OCI-LY7 (cell line): ENCODE measurements at regions not wholly inside any gene's neighbourhood (a gene's known extent, or its start where the extent isn't known, plus 50 kb on each side); places are given as distances from the start of the nearest gene placed in this dataset.

Experiments
- BruUV-seq: library from RNA; stranded (reverse); fragments of 400-500 nt; replicated peaks from 2 replicates; lab custom pipeline; 2021; lab: Mats Ljungman, UMichigan
- CTCF ChIA-PET: fragments of 300-600 bp; sonication (Branson Sonifier 250); formaldehyde crosslinking; loops from one replicate; lab custom pipeline; 2022; ENCODE audit warnings: antibody characterized with exemption; ENCODE audit not compliant: unreplicated experiment; lab: Charles Lee
- POLR2A ChIA-PET: fragments of 300-600 bp; sonication (Branson Sonifier 250); formaldehyde crosslinking; loops from one replicate; lab custom pipeline; 2022; ENCODE audit warnings: antibody characterized with exemption; lab: Charles Lee
- DNase-seq: peaks from one replicate; pipeline ENCODE4 v3.0.0-alpha.2; 2015; ENCODE audit warnings: low spot score
- H2AFZ ChIP-seq: fragments of 200-600 bp; sonication (generic), shearing (Covaris generic); 2 replicates; pipeline ENCODE4 v1.6.1; 2014; ENCODE audit warnings: mild to moderate bottlenecking, antibody characterized with exemption, low read length, moderate library complexity
- H3K27ac ChIP-seq: fragments of 200-600 bp; sonication (generic); 2 replicates; pipeline ENCODE4 v1.5.1; 2014; ENCODE audit warnings: mixed run types, low read depth, mild to moderate bottlenecking, moderate library complexity, low read length, inconsistent platforms; ENCODE audit not compliant: poor library complexity, severe bottlenecking
- H3K36me3 ChIP-seq: fragments of 200-600 bp; sonication (generic); 2 replicates; pipeline ENCODE4 v1.6.1; 2014; ENCODE audit warnings: mild to moderate bottlenecking, antibody characterized with exemption, low read length, moderate library complexity, mixed read lengths; ENCODE audit not compliant: insufficient read depth
- H3K4me1 ChIP-seq: fragments of 200-600 bp; sonication (generic); 2 replicates; pipeline ENCODE4 v1.5.1; 2014; ENCODE audit warnings: mild to moderate bottlenecking, low read length; ENCODE audit not compliant: insufficient read depth, poor library complexity, severe bottlenecking
- H3K4me2 ChIP-seq: fragments of 200-600 bp; sonication (generic); 2 replicates; pipeline ENCODE4 v1.6.1; 2014; ENCODE audit warnings: mild to moderate bottlenecking, low read length
- H3K4me3 ChIP-seq: fragments of 200-600 bp; sonication (generic); 2 replicates; pipeline ENCODE4 v1.5.1; 2014; ENCODE audit warnings: mild to moderate bottlenecking, low read depth, low read length; ENCODE audit not compliant: poor library complexity, severe bottlenecking
- H3K79me2 ChIP-seq: fragments of 200-600 bp; sonication (generic); 2 replicates; pipeline ENCODE4 v1.6.1; 2016; ENCODE audit warnings: low read depth, mild to moderate bottlenecking, low read length, moderate library complexity, mixed read lengths; ENCODE audit not compliant: insufficient read depth
- H3K9me2 ChIP-seq: fragments of 200-600 bp; sonication (generic); 2 replicates; pipeline ENCODE4 v1.6.1; 2016; ENCODE audit warnings: mild to moderate bottlenecking, low read length, mixed read lengths; ENCODE audit not compliant: insufficient read depth
- H3K9me3 ChIP-seq: fragments of 200-600 bp; sonication (generic); 2 replicates; pipeline ENCODE4 v1.6.1; 2014; ENCODE audit warnings: mild to moderate bottlenecking, mixed run types, low read length, mixed read lengths
- H4K20me1 ChIP-seq: fragments of 200-600 bp; sonication (generic); 2 replicates; pipeline ENCODE4 v1.6.1; 2014; ENCODE audit warnings: mild to moderate bottlenecking, antibody characterized with exemption, low read length, moderate library complexity, mixed read lengths; ENCODE audit not compliant: insufficient read depth
- EZH2phosphoT487 ChIP-seq: fragments of 200-600 bp; sonication (generic); IDR thresholded peaks from 2 replicates; pipeline ENCODE4 v1.6.1; 2018; ENCODE audit warnings: low read depth, borderline replicate concordance, mild to moderate bottlenecking, mixed run types, antibody characterized with exemption, low read length, moderate library complexity, mixed read lengths
- intact Hi-C: fragments of 100-400 bp; cut with micrococcal nuclease; formaldehyde crosslinking; loops from one replicate; pipeline ENCODE4 v1.10.0; 2022; ENCODE audit not compliant: unreplicated experiment
- TF ChIP-seq, protein P1 (sequence below): fragments of 200-600 bp; sonication (generic); conservative IDR thresholded peaks from 2 replicates; pipeline ENCODE4 v1.5.1; 2014; ENCODE audit warnings: mild to moderate bottlenecking, antibody characterized with exemption, low read length, moderate library complexity, mixed read lengths

DNA sequence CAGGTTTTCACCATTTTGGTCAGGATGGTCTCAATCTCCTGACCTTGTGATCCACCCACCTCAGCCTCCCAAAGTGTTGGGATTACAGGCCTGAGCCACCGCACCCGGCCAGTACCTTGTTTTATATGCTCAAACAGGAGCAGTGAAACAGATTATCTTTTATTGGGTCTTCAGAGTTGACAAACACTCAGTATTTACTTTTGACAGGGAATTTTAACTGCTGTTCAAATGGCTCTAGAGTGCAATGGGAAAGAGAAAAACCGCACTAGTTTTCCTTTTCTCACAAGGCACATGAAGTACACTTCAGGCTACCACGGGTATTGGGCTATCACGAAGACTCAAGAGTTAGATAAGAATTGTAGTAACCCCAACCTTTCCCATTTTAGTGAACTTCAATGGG, 471.9 kb upstream of the DAB2 start:
- TF ChIP-seq, protein P1, sequence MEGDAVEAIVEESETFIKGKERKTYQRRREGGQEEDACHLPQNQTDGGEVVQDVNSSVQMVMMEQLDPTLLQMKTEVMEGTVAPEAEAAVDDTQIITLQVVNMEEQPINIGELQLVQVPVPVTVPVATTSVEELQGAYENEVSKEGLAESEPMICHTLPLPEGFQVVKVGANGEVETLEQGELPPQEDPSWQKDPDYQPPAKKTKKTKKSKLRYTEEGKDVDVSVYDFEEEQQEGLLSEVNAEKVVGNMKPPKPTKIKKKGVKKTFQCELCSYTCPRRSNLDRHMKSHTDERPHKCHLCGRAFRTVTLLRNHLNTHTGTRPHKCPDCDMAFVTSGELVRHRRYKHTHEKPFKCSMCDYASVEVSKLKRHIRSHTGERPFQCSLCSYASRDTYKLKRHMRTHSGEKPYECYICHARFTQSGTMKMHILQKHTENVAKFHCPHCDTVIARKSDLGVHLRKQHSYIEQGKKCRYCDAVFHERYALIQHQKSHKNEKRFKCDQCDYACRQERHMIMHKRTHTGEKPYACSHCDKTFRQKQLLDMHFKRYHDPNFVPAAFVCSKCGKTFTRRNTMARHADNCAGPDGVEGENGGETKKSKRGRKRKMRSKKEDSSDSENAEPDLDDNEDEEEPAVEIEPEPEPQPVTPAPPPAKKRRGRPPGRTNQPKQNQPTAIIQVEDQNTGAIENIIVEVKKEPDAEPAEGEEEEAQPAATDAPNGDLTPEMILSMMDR = no peak
- TF ChIP-seq EZH2phosphoT487 = no peak
- POLR2A ChIA-PET = no interaction called here
- H3K9me2 ChIP-seq = no peaks in the 10 kb centered on the region
- DNase-seq = no peak
- H2AFZ ChIP-seq = no peak overlapping the region
- H3K4me3 ChIP-seq = no peak overlapping the region
- H3K27ac ChIP-seq = no peak overlapping the region
- no peak overlapping the region for H3K4me2 ChIP-seq
- no peaks in the 10 kb centered on the region for H4K20me1 ChIP-seq
- no peaks in the 10 kb centered on the region for H3K79me2 ChIP-seq
- no peaks in the 10 kb centered on the region for H3K36me3 ChIP-seq
- intact Hi-C loops = no loop called here
- H3K9me3 ChIP-seq = no peaks in the 10 kb centered on the region
- no peaks in the 10 kb centered on the region for H3K4me1 ChIP-seq
- CTCF ChIA-PET = no interaction called here
- no TSS peak for BruUV-seq

DNA sequence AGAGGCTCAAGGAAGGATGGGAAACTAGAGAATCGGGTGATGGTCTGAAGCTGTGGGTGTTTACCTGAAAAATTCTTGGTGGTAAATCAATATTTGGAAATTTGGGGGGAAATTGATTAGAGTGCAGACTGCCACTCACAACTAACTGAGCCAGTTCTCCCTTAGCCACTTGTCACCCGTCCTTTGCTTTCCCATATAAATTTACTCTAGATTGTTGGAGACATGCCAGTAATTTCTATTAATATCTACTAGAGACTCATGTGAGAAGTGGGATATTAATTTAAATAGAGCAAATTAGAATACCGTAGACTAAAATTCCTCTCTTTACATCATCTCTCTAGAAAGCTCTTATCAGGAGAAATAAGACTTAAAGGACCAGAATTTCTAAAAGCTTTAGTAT, 471.3 kb upstream of the DAB2 start:
- POLR2A ChIA-PET = no interaction called here

DNA sequence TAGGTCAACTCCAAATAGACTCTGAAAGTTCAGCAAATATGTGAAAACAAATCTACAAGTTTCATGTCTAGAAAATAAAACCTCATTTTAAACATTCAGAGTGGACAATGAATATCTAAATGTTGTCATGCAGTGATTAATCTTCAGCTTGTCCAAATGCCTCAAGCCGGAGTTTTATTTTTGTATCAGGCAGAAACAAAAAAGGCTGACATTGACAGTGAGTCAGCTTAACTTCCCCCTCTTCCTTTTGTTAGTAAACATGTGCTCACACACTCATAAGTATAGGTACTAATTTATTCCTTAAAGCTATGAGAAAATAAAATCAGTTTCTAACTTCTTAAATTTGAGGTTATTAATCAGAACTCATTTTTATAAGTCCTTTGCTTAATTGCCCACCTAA, 467.9 kb upstream of the DAB2 start:
- TF ChIP-seq, protein P1 = no peak
- TF ChIP-seq EZH2phosphoT487 = no peak
- no peaks in the 10 kb centered on the region for H3K79me2 ChIP-seq
- intact Hi-C loops = no loop called here
- H4K20me1 ChIP-seq = no peaks in the 10 kb centered on the region
- ChIA-PET POLR2A (interaction anchor here (0.7 kb wide), 1 partner anchor 351 kb away, joined by 3 read pairs; no protein-coding TSS in a partner anchor), CTCF (no interaction called here)
- H3K4me1 ChIP-seq = no peaks in the 10 kb centered on the region
- H3K9me2 ChIP-seq = no peaks in the 10 kb centered on the region
- no peak overlapping the region for H2AFZ ChIP-seq
- H3K27ac ChIP-seq = no peak overlapping the region
- DNase-seq = no peak
- no peak overlapping the region for H3K4me2 ChIP-seq
- H3K4me3 ChIP-seq = no peak overlapping the region
- H3K9me3 ChIP-seq = no peaks in the 10 kb centered on the region
- no TSS peak for BruUV-seq
- H3K36me3 ChIP-seq = no peaks in the 10 kb centered on the region

More for the DNA sequence above, 471.3 kb upstream of the DAB2 start:
- no peak for DNase-seq
- Histone ChIP-seq H3K36me3 (no peaks in the 10 kb centered on the region), H2AFZ (no peak overlapping the region), H3K27ac (no peak overlapping the region), H4K20me1 (no peaks in the 10 kb centered on the region), H3K4me1 (no peaks in the 10 kb centered on the region), H3K79me2 (no peaks in the 10 kb centered on the region), H3K9me3 (no peaks in the 10 kb centered on the region), H3K4me3 (no peak overlapping the region), H3K9me2 (no peaks in the 10 kb centered on the region), H3K4me2 (no peak overlapping the region)
- intact Hi-C loops = no loop called here
- TF ChIP-seq, protein P1 = no peak
- no peak for TF ChIP-seq EZH2phosphoT487
- no TSS peak for BruUV-seq
- CTCF ChIA-PET = no interaction called here
